GM06990 (cell line): ENCODE measurements at regions not wholly inside any gene's neighbourhood (a gene's known extent, or its start where the extent isn't known, plus 50 kb on each side); places are given as distances from the start of the nearest gene placed in this dataset.
A peak's percentile ranks its signal among the peaks of the same experiment; 100 is the strongest.
"Not testable (repeated sequence)": the region's sequence is repeated elsewhere in the genome, so short reads cannot be mapped to it uniquely, and the experiment has no call there.

Experiments
- DNase-seq: peaks from one replicate; pipeline ENCODE4 v3.0.0-alpha.2; 2011; ENCODE audit not compliant: insufficient read length; ENCODE audit errors: extremely low read depth
- H3K27me3 ChIP-seq: replicated peaks from 2 replicates; pipeline ENCODE4 v1.6.0; 2011; ENCODE audit warnings: low read length; ENCODE audit not compliant: control insufficient read depth, insufficient read depth
- H3K36me3 ChIP-seq: 2 replicates; pipeline ENCODE4 v1.5.1; 2011; ENCODE audit warnings: low read length; ENCODE audit not compliant: control insufficient read depth, insufficient read depth
- H3K4me3 ChIP-seq: replicated peaks from 2 replicates; pipeline ENCODE4 v1.5.1; 2011; ENCODE audit warnings: low read depth, mild to moderate bottlenecking, control low read depth, low read length
- CTCF ChIP-seq: IDR thresholded peaks from 2 replicates; pipeline ENCODE4 v1.5.1; 2011; ENCODE audit warnings: low read length, control low read depth, mild to moderate bottlenecking, inconsistent platforms; ENCODE audit not compliant: insufficient read depth, poor library complexity, severe bottlenecking

DNA sequence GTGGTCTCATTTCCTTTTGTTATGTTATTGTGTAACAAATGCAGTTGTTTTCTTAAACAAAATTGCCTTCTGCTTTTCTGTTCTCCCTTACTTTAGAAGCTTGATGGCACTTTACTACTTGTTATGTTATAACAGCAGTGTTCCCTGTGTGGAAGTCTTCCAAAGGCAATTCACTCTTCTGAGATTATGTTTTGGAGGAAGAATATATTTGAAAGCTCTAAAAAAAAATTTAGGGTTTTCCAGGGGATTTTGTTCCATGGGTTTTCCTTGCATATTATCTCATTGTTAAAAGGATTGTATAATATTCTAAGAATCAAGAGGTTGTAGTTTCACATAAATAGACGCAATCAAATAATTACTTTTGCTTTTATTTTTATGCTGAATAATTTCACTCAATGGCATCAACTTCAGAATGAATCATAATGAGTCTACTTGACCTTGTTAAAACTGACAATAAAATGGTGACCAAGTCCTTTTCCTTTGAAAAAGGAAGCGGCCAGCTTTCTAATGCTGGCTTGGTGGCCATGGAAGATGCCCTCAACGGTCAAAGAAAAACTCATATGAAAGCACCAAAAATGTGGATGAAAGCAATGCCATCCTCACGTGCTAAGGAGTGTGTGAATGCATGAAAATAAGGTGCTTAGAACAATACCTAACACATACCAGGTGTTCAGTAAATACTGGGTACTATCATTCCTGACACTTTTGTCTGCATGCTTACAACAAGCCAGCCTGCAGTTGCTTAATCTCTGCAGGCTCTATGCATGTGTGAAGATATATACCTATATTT, 92.4 kb upstream of the KLF6 start:
- Histone ChIP-seq H3K4me3 (no peak overlapping the region), H3K27me3 (no peaks in the 10 kb centered on the region), H3K36me3 (no peaks in the 10 kb centered on the region)
- TF ChIP-seq CTCF, result no peak
- no peak for DNase-seq

GRCh38 chr10:3876350-3876962, 91.4 kb upstream of the KLF6 start:
- Histone ChIP-seq H3K27me3 (no peaks in the 10 kb centered on the region), H3K4me3 (no peak overlapping the region), H3K36me3 (no peaks in the 10 kb centered on the region)
- DNase-seq, result no peak
- TF ChIP-seq CTCF, result no peak

DNA sequence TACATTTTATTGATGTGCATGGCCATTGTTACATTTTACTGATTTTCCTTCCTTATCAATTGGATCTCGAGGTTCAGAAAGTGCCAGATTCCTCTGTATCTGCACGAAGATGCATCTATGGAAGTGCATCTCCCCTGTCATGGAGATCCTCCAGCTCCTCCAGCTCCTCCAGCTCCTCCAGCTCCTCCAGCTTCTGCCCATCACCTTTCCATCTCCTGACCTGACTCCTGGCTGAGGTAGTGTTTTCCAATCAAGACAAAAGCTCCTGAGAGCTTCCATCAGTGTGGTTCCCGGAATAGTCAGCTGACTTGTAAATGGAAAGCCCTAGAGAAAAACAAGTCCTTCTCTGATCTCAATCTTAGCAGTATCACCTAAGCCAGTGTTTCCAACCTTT, 90.8 kb upstream of the KLF6 start:
- TF ChIP-seq CTCF, result no peak
- Histone ChIP-seq H3K27me3 (no peaks in the 10 kb centered on the region), H3K36me3 (no peaks in the 10 kb centered on the region), H3K4me3 (no peak overlapping the region)
- no peak for DNase-seq

DNA sequence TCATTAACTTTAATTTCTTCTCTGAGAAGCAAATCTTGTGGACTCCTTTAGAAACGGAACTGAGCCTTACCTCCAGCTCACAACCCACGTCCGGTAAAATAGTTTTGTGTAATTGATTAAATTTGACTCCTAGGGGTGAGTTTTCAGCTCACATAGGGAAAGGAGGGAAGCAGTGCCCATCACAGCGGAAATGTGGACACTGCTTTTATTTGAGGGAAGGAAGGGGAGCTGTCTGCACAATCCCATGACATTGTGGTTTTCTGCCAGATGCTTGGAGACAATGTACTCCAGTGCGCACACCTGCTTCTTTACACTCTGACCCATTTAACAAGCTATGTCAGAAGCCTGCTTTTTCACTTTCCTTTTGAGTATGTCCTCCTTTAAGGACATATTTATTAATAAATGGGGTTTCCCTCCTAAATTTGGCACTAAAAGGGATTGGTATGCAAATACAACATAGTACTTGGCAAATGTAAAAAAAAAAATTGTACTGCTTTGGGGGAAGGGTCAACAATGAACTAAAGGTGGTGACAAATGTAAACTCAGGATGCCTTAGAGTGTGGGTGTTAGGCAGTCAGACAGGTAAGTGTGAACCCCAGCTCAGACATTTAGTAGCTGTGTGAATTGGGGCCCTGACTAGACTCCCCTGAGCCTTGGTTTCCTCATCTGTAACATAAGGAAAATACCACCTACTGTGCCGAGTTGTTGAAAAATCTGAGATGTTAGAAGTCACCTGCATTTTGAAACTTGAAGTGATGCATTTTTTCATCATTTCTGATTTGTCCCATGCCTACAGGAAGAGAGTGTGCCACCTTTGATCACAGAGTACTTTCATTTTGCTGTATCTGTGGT, 90.2 kb upstream of the KLF6 start:
- no peaks in the 10 kb centered on the region for H3K36me3 ChIP-seq
- peak overlapping the region; percentile 9; the same call in 1 of the 2 replicates for H3K4me3 ChIP-seq
- H3K27me3 ChIP-seq, result no peaks in the 10 kb centered on the region
- TF ChIP-seq CTCF, result no peak
- DNase-seq, result peak; percentile 69

GRCh38 chr10:3874610-3874989, 89.6 kb upstream of the KLF6 start:
- not testable (repeated sequence) for H3K36me3 ChIP-seq, H3K27me3 ChIP-seq, DNase-seq
- 0 out of 2 replicates have a peak overlapping the region, but pooled peaks have one; percentile 7 for H3K4me3 ChIP-seq
